NT2/D1 (cell line): ENCODE measurements at regions not wholly inside any gene's neighbourhood (a gene's known extent, or its start where the extent isn't known, plus 50 kb on each side); places are given as distances from the start of the nearest gene placed in this dataset.

ENCODE experiments used
- SUZ12 ChIP-seq: IDR thresholded peaks from 2 replicates; pipeline ENCODE4 v1.6.1; 2011; ENCODE audit not compliant: insufficient read length, insufficient read depth; ENCODE audit errors: extremely low read depth
- YY1 ChIP-seq: IDR thresholded peaks from 2 replicates; pipeline ENCODE4 v1.6.1; 2011; ENCODE audit not compliant: insufficient read length, insufficient read depth

GRCh38 chr16:51261919-51262318 lies 110.8 kb upstream of the SALL1 start:
- TF ChIP-seq YY1, result no peak
- TF ChIP-seq SUZ12, result no peak
